Osteocyte (in vitro differentiated cells): ENCODE measurements at regions not wholly inside any gene's neighbourhood (a gene's known extent, or its start where the extent isn't known, plus 50 kb on each side); places are given as distances from the start of the nearest gene placed in this dataset.

Source experiments
- DNase-seq: peaks from one replicate; pipeline ENCODE4 v3.0.0; 2021; ENCODE audit warnings: mixed read lengths; ENCODE audit not compliant: unreplicated experiment; ENCODE audit errors: extremely low spot score
- H3K27ac Mint-ChIP-seq: one replicate; pipeline ENCODE4 v1.8.0; 2021; ENCODE audit warnings: mild to moderate bottlenecking, mixed read lengths; ENCODE audit not compliant: unreplicated experiment
- H3K27me3 Mint-ChIP-seq: one replicate; pipeline ENCODE4 v1.8.0; 2021; ENCODE audit warnings: mixed read lengths; ENCODE audit not compliant: unreplicated experiment
- H3K36me3 Mint-ChIP-seq: one replicate; pipeline ENCODE4 v1.8.0; 2021; ENCODE audit warnings: mixed read lengths; ENCODE audit not compliant: unreplicated experiment
- H3K4me1 Mint-ChIP-seq: one replicate; pipeline ENCODE4 v1.8.0; 2021; ENCODE audit warnings: mixed read lengths; ENCODE audit not compliant: unreplicated experiment
- H3K4me3 Mint-ChIP-seq: one replicate; pipeline ENCODE4 v1.8.0; 2021; ENCODE audit warnings: mild to moderate bottlenecking, moderate library complexity, mixed read lengths; ENCODE audit not compliant: unreplicated experiment
- H3K9me3 Mint-ChIP-seq: one replicate; pipeline ENCODE4 v1.8.0; 2021; ENCODE audit warnings: mixed read lengths; ENCODE audit not compliant: unreplicated experiment
- TF ChIP-seq, protein P1 (sequence below): fragments of 200-600 bp; sonication (generic); IDR thresholded peaks from 2 replicates; pipeline ENCODE4 v1.5.0; 2021; ENCODE audit warnings: antibody characterized with exemption, mild to moderate bottlenecking, moderate library complexity

DNA sequence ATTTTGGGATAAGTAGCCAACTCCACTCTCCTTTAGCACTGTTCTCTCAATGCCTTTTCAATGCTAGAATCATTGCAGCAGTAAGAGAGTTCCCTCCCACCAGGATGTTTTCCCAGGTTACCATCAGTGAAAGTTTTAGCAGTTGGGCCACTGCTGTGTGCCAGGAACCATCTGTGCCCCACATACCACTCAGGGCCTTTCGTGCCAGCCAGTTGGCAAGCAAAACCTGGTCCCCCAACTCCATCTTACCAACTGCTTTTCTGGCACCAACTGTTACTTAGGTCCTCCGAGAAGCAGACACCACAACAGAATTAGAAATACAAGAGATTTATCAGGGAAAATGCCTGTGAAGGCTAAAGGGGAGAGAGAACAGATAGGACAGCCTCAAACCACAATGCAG, 533.4 kb upstream of the NBEA start:
- Mint-ChIP-seq H3K4me3 (no peak overlapping the region), H3K27ac (no peak overlapping the region), H3K4me1 (no peaks in the 10 kb centered on the region), H3K9me3 (no peaks in the 10 kb centered on the region), H3K27me3 (peaks cover 4% of the 10 kb centered on the region), H3K36me3 (no peaks in the 10 kb centered on the region)
- no peak for DNase-seq
- TF ChIP-seq, protein P1, sequence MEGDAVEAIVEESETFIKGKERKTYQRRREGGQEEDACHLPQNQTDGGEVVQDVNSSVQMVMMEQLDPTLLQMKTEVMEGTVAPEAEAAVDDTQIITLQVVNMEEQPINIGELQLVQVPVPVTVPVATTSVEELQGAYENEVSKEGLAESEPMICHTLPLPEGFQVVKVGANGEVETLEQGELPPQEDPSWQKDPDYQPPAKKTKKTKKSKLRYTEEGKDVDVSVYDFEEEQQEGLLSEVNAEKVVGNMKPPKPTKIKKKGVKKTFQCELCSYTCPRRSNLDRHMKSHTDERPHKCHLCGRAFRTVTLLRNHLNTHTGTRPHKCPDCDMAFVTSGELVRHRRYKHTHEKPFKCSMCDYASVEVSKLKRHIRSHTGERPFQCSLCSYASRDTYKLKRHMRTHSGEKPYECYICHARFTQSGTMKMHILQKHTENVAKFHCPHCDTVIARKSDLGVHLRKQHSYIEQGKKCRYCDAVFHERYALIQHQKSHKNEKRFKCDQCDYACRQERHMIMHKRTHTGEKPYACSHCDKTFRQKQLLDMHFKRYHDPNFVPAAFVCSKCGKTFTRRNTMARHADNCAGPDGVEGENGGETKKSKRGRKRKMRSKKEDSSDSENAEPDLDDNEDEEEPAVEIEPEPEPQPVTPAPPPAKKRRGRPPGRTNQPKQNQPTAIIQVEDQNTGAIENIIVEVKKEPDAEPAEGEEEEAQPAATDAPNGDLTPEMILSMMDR, result no peak

DNA sequence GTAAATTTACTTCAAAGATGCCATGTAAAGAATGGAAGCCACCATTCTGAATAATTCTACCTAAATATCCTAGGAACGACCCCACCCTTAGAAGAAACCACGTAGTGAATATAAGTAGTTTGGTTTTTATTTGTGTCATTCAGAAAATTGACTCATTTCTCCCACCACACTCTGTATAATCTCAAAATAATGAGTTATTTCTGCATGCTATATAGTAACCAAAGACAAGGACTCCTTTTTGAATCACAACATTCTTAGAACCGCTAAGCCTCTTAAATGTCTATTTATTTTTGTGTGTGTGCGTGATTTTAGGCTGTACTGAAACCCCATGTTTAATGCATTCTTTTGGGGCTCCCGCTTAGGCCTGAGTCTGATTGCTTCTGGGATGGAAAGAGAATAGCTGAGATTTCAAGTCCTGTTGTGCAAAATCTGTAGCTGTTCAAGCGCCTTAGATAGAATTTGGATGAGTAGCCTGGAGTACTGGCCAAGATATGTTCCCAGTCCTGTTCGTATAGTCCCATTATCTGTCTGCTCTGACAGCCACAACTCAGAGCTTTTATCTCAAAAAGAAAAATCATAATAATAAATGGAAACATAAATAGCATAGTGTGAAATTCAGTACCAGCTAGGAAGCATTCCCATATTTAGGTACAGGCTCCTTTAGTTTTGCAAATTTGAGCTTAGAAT, 532.4 kb upstream of the NBEA start:
- DNase-seq, result no peak
- Mint-ChIP-seq H3K36me3 (no peaks in the 10 kb centered on the region), H3K27me3 (peaks cover 4% of the 10 kb centered on the region), H3K27ac (no peak overlapping the region), H3K4me3 (no peak overlapping the region), H3K4me1 (no peaks in the 10 kb centered on the region), H3K9me3 (no peaks in the 10 kb centered on the region)
- TF ChIP-seq, protein P1, result no peak

DNA sequence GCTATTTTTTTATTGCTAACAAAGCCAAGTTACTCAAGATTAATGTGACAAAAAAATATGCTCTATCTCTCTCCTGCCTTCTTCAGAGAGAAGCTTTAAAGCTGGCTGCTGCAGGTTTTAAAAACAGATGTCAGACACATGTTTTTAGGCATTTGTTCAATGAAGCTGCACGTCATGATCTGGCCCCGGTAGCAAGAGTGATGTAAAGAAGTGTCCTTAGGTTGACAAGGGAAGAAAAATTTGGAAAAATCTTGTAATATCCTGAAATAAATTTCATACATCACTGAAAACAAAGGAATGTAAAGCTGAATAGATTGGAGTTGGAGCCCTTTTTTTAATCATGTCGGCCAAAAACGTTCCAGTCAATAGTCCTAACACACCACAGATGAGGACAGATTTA, 531.4 kb upstream of the NBEA start:
- TF ChIP-seq, protein P1, result no peak
- Mint-ChIP-seq H3K4me1 (no peaks in the 10 kb centered on the region), H3K27me3 (peaks cover 4% of the 10 kb centered on the region), H3K4me3 (no peak overlapping the region), H3K27ac (no peak overlapping the region), H3K36me3 (no peaks in the 10 kb centered on the region), H3K9me3 (no peaks in the 10 kb centered on the region)
- no peak for DNase-seq

DNA sequence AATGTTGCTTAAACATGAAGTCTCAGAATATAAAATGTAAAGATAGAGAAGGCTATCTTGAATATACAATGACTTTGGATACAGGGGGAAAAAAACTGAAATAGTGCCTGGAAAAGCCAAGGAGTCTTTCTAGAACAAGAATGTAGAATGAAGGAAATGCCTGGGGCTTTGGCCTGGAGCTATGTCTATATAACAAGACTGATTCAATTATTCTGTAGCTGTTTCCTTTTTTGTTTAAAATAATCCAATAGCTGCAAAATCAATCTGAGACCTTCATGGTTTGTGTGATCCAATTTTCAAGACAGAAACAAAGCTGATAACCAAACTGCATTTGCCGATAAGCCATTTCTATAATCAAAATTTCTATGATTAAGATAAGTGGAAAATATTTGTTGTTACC, 530.9 kb upstream of the NBEA start:
- H3K27ac Mint-ChIP-seq, result no peak overlapping the region
- no peak for DNase-seq
- H3K9me3 Mint-ChIP-seq, result no peaks in the 10 kb centered on the region
- no peak overlapping the region for H3K4me3 Mint-ChIP-seq
- H3K27me3 Mint-ChIP-seq, result peaks cover 4% of the 10 kb centered on the region
- H3K4me1 Mint-ChIP-seq, result no peaks in the 10 kb centered on the region
- TF ChIP-seq, protein P1, result no peak
- H3K36me3 Mint-ChIP-seq, result no peaks in the 10 kb centered on the region

DNA sequence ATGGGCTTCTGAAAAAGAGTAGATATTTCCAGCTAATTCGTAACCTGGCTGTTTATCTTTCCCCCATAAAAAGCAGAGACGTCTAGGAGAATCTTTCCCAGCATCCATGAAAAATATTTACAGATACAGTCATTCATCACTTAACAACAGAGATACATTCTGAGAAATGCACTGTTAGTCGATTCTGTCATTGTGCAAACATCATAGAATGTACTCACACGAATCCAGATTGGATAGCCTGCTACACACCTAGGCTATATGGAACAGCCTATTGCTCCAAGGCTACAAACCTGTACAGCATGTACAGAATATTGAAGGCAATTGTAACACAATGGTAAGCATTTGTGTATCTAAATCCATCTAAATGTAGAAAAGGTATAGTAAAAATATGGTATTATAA, 530.2 kb upstream of the NBEA start:
- Mint-ChIP-seq H3K36me3 (no peaks in the 10 kb centered on the region), H3K27me3 (peaks cover 4% of the 10 kb centered on the region), H3K4me3 (no peak overlapping the region), H3K4me1 (no peaks in the 10 kb centered on the region), H3K9me3 (no peaks in the 10 kb centered on the region), H3K27ac (no peak overlapping the region)
- DNase-seq, result no peak
- TF ChIP-seq, protein P1, result no peak
